OCI-LY1 (cell line): ENCODE measurements at regions not wholly inside any gene's neighbourhood (a gene's known extent, or its start where the extent isn't known, plus 50 kb on each side); places are given as distances from the start of the nearest gene placed in this dataset.
"Not testable (repeated sequence)": the region's sequence is repeated elsewhere in the genome, so short reads cannot be mapped to it uniquely, and the experiment has no call there.

Source experiments
- H2AFZ ChIP-seq: fragments of 200-600 bp; sonication (generic), shearing (Covaris generic); 2 replicates; pipeline ENCODE4 v1.6.0; 2014; ENCODE audit warnings: antibody characterized with exemption, mild to moderate bottlenecking, low read length
- H3F3A ChIP-seq: fragments of 200-600 bp; sonication (generic), shearing (Covaris generic); 2 replicates; pipeline ENCODE4 v1.6.0; 2014; ENCODE audit warnings: mild to moderate bottlenecking, antibody characterized with exemption, low read length, moderate library complexity; ENCODE audit not compliant: insufficient read depth
- H3K27ac ChIP-seq: fragments of 200-600 bp; sonication (generic); 2 replicates; pipeline ENCODE4 v1.5.1; 2014; ENCODE audit warnings: low read length, mixed run types, mild to moderate bottlenecking, low read depth; ENCODE audit not compliant: poor library complexity, severe bottlenecking
- H3K27me3 ChIP-seq: fragments of 200-600 bp; sonication (generic); 2 replicates; pipeline ENCODE4 v1.6.0; 2014; ENCODE audit warnings: antibody characterized with exemption, mild to moderate bottlenecking, low read length, moderate library complexity; ENCODE audit not compliant: insufficient read depth
- H3K36me3 ChIP-seq: fragments of 200-600 bp; sonication (generic); 2 replicates; pipeline ENCODE4 v1.6.1; 2014; ENCODE audit warnings: mild to moderate bottlenecking, antibody characterized with exemption, low read length, moderate library complexity, mixed read lengths; ENCODE audit not compliant: insufficient read depth
- H3K4me1 ChIP-seq: fragments of 200-600 bp; sonication (generic); 2 replicates; pipeline ENCODE4 v1.5.1; 2014; ENCODE audit warnings: mild to moderate bottlenecking, low read length, moderate library complexity; ENCODE audit not compliant: insufficient read depth, severe bottlenecking
- H3K4me2 ChIP-seq: fragments of 200-600 bp; sonication (generic), shearing (Covaris generic); 2 replicates; pipeline ENCODE4 v1.6.1; 2014; ENCODE audit warnings: low read length
- H3K4me3 ChIP-seq: fragments of 200-600 bp; sonication (generic); 2 replicates; pipeline ENCODE4 v1.5.1; 2014; ENCODE audit warnings: low read length, low read depth, mild to moderate bottlenecking, mixed read lengths; ENCODE audit not compliant: poor library complexity, severe bottlenecking
- H3K79me2 ChIP-seq: fragments of 200-600 bp; shearing (Covaris generic); 2 replicates; pipeline ENCODE4 v1.6.1; 2016; ENCODE audit warnings: mixed run types, low read length, mixed read lengths; ENCODE audit not compliant: insufficient read depth
- H3K9ac ChIP-seq: fragments of 200-600 bp; sonication (generic), shearing (Covaris generic); 2 replicates; pipeline ENCODE4 v1.6.1; 2014; ENCODE audit warnings: mild to moderate bottlenecking, low read length, mixed read lengths
- H3K9me2 ChIP-seq: fragments of 200-600 bp; sonication (generic), shearing (Covaris generic); 2 replicates; pipeline ENCODE4 v1.6.1; 2014; ENCODE audit warnings: low read depth, mild to moderate bottlenecking, low read length, mixed read lengths
- H3K9me3 ChIP-seq: fragments of 200-600 bp; shearing (Covaris generic); 2 replicates; pipeline ENCODE4 v1.6.1; 2014; ENCODE audit warnings: low read length, mixed read lengths
- H4K20me1 ChIP-seq: fragments of 200-600 bp; sonication (generic), shearing (Covaris generic); 2 replicates; pipeline ENCODE4 v1.6.0; 2016; ENCODE audit warnings: mild to moderate bottlenecking, low read length; ENCODE audit not compliant: insufficient read depth
- EZH2 ChIP-seq: fragments of 200-600 bp; sonication (generic), shearing (Covaris generic); IDR thresholded peaks from 2 replicates; pipeline ENCODE4 v1.8.0; 2017; ENCODE audit warnings: borderline replicate concordance, mixed run types, mild to moderate bottlenecking, antibody characterized with exemption, low read length, moderate library complexity, mixed read lengths
- TF ChIP-seq, protein P1 (sequence below): fragments of 200-600 bp; sonication (generic), shearing (Covaris generic); IDR thresholded peaks from 2 replicates; pipeline ENCODE4 v1.5.1; 2017; ENCODE audit warnings: mild to moderate bottlenecking, antibody characterized with exemption, low read length, moderate library complexity, mixed read lengths

GRCh38 chr18:43846299-43846698, 569.0 kb upstream of the SYT4 start:
- Histone ChIP-seq H3K9me2 (no peaks in the 10 kb centered on the region), H3K4me1 (no peaks in the 10 kb centered on the region), H3K4me2 (no peak overlapping the region), H3K36me3 (no peaks in the 10 kb centered on the region), H3K4me3 (no peak overlapping the region), H3K27me3 (no peaks in the 10 kb centered on the region), H3K79me2 (no peaks in the 10 kb centered on the region), H2AFZ (no peak overlapping the region), H3K9me3 (no peaks in the 10 kb centered on the region), H3K27ac (no peak overlapping the region), H4K20me1 (no peaks in the 10 kb centered on the region), H3K9ac (no peak overlapping the region), H3F3A (no peaks in the 10 kb centered on the region)
- no peak for TF ChIP-seq EZH2
- TF ChIP-seq, protein P1, sequence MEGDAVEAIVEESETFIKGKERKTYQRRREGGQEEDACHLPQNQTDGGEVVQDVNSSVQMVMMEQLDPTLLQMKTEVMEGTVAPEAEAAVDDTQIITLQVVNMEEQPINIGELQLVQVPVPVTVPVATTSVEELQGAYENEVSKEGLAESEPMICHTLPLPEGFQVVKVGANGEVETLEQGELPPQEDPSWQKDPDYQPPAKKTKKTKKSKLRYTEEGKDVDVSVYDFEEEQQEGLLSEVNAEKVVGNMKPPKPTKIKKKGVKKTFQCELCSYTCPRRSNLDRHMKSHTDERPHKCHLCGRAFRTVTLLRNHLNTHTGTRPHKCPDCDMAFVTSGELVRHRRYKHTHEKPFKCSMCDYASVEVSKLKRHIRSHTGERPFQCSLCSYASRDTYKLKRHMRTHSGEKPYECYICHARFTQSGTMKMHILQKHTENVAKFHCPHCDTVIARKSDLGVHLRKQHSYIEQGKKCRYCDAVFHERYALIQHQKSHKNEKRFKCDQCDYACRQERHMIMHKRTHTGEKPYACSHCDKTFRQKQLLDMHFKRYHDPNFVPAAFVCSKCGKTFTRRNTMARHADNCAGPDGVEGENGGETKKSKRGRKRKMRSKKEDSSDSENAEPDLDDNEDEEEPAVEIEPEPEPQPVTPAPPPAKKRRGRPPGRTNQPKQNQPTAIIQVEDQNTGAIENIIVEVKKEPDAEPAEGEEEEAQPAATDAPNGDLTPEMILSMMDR: no peak

DNA sequence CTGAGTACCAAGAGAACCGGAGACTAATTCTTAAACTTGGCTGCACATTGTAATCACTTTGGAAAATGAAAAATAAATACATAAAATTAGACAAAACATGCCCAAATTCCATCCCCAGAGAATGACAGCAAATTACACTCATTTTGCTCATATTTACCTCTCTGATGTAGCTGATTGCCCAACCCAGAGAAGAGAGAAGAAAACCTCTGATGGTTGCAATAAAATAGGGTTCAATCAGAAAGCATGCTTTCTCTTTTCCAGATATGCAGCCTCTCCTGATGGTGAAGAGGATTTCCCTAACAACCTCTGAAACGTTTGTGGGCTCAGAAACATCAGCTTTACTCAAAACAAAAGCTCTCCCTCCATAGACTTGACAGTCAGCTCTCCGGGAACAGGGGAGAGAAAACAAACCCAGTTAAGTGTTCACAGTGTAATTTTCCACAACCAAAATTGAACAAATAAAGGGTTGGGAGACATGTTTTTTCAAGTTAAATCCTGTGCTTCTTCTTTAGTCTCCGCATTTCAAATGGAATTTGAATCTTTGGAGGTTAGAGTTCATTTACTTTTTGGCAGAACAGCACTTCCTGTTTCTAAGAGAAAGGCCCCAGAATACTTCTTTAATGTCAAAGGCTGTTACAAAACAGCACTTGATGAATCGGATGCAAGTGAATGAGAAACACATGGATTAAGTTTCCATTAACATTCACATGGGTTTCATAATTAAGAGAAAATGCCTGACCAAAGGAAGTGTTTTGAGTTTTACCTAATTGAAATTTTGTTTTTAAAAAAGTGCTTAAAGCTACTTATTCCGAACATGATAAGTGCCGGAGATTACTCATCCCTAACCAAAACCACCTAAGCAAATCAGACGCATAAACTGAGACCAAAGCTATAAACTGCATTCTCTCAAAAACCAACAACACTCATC, 570.1 kb upstream of the SYT4 start:
- no peak overlapping the region for H3K27ac ChIP-seq

GRCh38 chr18:43849831-43850230, 572.5 kb upstream of the SYT4 start:
- H3F3A ChIP-seq, H3K9me2 ChIP-seq, H3K27me3 ChIP-seq, H3K4me1 ChIP-seq, H3K27ac ChIP-seq, H4K20me1 ChIP-seq, H3K79me2 ChIP-seq, H3K9ac ChIP-seq, H3K9me3 ChIP-seq, H3K4me3 ChIP-seq, H3K36me3 ChIP-seq, H2AFZ ChIP-seq, H3K4me2 ChIP-seq: not testable (repeated sequence)

More for the DNA sequence above, 570.1 kb upstream of the SYT4 start:
- Histone ChIP-seq H3K9me2 (no peaks in the 10 kb centered on the region), H4K20me1 (no peaks in the 10 kb centered on the region), H2AFZ (no peak overlapping the region), H3F3A (no peaks in the 10 kb centered on the region), H3K36me3 (no peaks in the 10 kb centered on the region), H3K27me3 (no peaks in the 10 kb centered on the region), H3K4me2 (no peak overlapping the region), H3K4me1 (no peaks in the 10 kb centered on the region), H3K79me2 (no peaks in the 10 kb centered on the region), H3K9ac (no peak overlapping the region), H3K9me3 (no peaks in the 10 kb centered on the region), H3K4me3 (no peak overlapping the region)
- TF ChIP-seq, protein P1: no peak
- no peak for TF ChIP-seq EZH2

GRCh38 chr18:43855376-43855775, 578.1 kb upstream of the SYT4 start:
- H3K9ac ChIP-seq: no peak overlapping the region
- TF ChIP-seq EZH2: no peak
- TF ChIP-seq, protein P1: no peak
- H3K4me3 ChIP-seq: no peak overlapping the region

More at GRCh38 chr18:43855376-43855775, 578.1 kb upstream of the SYT4 start:
- Histone ChIP-seq H2AFZ (no peak overlapping the region), H3F3A (no peaks in the 10 kb centered on the region), H3K27ac (no peak overlapping the region), H3K9me3 (no peaks in the 10 kb centered on the region), H4K20me1 (no peaks in the 10 kb centered on the region), H3K79me2 (no peaks in the 10 kb centered on the region), H3K4me2 (no peak overlapping the region), H3K9me2 (no peaks in the 10 kb centered on the region), H3K27me3 (no peaks in the 10 kb centered on the region), H3K4me1 (no peaks in the 10 kb centered on the region), H3K36me3 (no peaks in the 10 kb centered on the region)
